Osteocyte (in vitro differentiated cells): ENCODE measurements at regions not wholly inside any gene's neighbourhood (a gene's known extent, or its start where the extent isn't known, plus 50 kb on each side); places are given as distances from the start of the nearest gene placed in this dataset.

ENCODE experiments used
- DNase-seq: peaks from one replicate; pipeline ENCODE4 v3.0.0; 2021; ENCODE audit warnings: mixed read lengths; ENCODE audit not compliant: unreplicated experiment; ENCODE audit errors: extremely low spot score
- H3K27ac Mint-ChIP-seq: one replicate; pipeline ENCODE4 v1.8.0; 2021; ENCODE audit warnings: mild to moderate bottlenecking, mixed read lengths; ENCODE audit not compliant: unreplicated experiment
- H3K27me3 Mint-ChIP-seq: one replicate; pipeline ENCODE4 v1.8.0; 2021; ENCODE audit warnings: mixed read lengths; ENCODE audit not compliant: unreplicated experiment
- H3K36me3 Mint-ChIP-seq: one replicate; pipeline ENCODE4 v1.8.0; 2021; ENCODE audit warnings: mixed read lengths; ENCODE audit not compliant: unreplicated experiment
- H3K4me1 Mint-ChIP-seq: one replicate; pipeline ENCODE4 v1.8.0; 2021; ENCODE audit warnings: mixed read lengths; ENCODE audit not compliant: unreplicated experiment
- H3K4me3 Mint-ChIP-seq: one replicate; pipeline ENCODE4 v1.8.0; 2021; ENCODE audit warnings: mild to moderate bottlenecking, moderate library complexity, mixed read lengths; ENCODE audit not compliant: unreplicated experiment
- H3K9me3 Mint-ChIP-seq: one replicate; pipeline ENCODE4 v1.8.0; 2021; ENCODE audit warnings: mixed read lengths; ENCODE audit not compliant: unreplicated experiment
- CTCF ChIP-seq: fragments of 200-600 bp; sonication (generic); IDR thresholded peaks from 2 replicates; pipeline ENCODE4 v1.5.0; 2021; ENCODE audit warnings: antibody characterized with exemption, mild to moderate bottlenecking, moderate library complexity

GRCh38 chr4:62243895-62244294 lies 1043.8 kb downstream of the ADGRL3 start:
- peaks cover 14% of the 10 kb centered on the region for H3K9me3 Mint-ChIP-seq
- no peak overlapping the region for H3K27ac Mint-ChIP-seq
- peaks cover 17% of the 10 kb centered on the region for H3K27me3 Mint-ChIP-seq
- H3K4me3 Mint-ChIP-seq = no peak overlapping the region
- DNase-seq = no peak
- no peaks in the 10 kb centered on the region for H3K36me3 Mint-ChIP-seq
- no peak for TF ChIP-seq CTCF
- no peaks in the 10 kb centered on the region for H3K4me1 Mint-ChIP-seq

- TF ChIP-seq CTCF = no peak
- Mint-ChIP-seq H3K27ac (no peak overlapping the region), H3K4me1 (no peaks in the 10 kb centered on the region), H3K36me3 (no peaks in the 10 kb centered on the region), H3K9me3 (peaks cover 10% of the 10 kb centered on the region), H3K27me3 (peaks cover 8% of the 10 kb centered on the region), H3K4me3 (no peak overlapping the region)
- DNase-seq = no peak
Observed at GRCh38 chr4:62235911-62236310, 1035.8 kb downstream of the ADGRL3 start.

GRCh38 chr4:62232814-62233213 lies 1032.7 kb downstream of the ADGRL3 start:
- no peak for TF ChIP-seq CTCF
- Mint-ChIP-seq H3K27me3 (peaks cover 5% of the 10 kb centered on the region), H3K27ac (no peak overlapping the region), H3K9me3 (no peaks in the 10 kb centered on the region), H3K4me1 (no peaks in the 10 kb centered on the region), H3K4me3 (no peak overlapping the region), H3K36me3 (no peaks in the 10 kb centered on the region)
- no peak for DNase-seq

- H3K36me3 Mint-ChIP-seq = no peaks in the 10 kb centered on the region
- no peak overlapping the region for H3K4me3 Mint-ChIP-seq
- no peak for TF ChIP-seq CTCF
- H3K27ac Mint-ChIP-seq = no peak overlapping the region
- no peak for DNase-seq
- no peaks in the 10 kb centered on the region for H3K9me3 Mint-ChIP-seq
- H3K27me3 Mint-ChIP-seq = peaks cover 5% of the 10 kb centered on the region
- H3K4me1 Mint-ChIP-seq = no peaks in the 10 kb centered on the region
Observed at GRCh38 chr4:62231994-62232393, 1031.9 kb downstream of the ADGRL3 start.

GRCh38 chr4:62226082-62226481 lies 1026.0 kb downstream of the ADGRL3 start:
- DNase-seq = no peak
- H3K4me3 Mint-ChIP-seq = no peak overlapping the region
- H3K9me3 Mint-ChIP-seq = no peaks in the 10 kb centered on the region
- TF ChIP-seq CTCF = no peak
- peaks cover 4% of the 10 kb centered on the region for H3K27me3 Mint-ChIP-seq
- no peak overlapping the region for H3K27ac Mint-ChIP-seq
- no peaks in the 10 kb centered on the region for H3K36me3 Mint-ChIP-seq
- peaks cover 2% of the 10 kb centered on the region for H3K4me1 Mint-ChIP-seq
